Renal cortex interstitium (tissue), 11 donors: ENCODE measurements at regions not wholly inside any gene's neighbourhood (a gene's known extent, or its start where the extent isn't known, plus 50 kb on each side); places are given as distances from the start of the nearest gene placed in this dataset.

Experiments used
- DNase-seq, 11 donors: peaks; one replicate each; pipeline ENCODE4 v3.0.0-alpha.2; 2013; ENCODE audit warnings: low read depth in 9 of 11, low spot score in 4 of 11; ENCODE audit errors: extremely low read depth in 1 of 11

GRCh38 chr1:24999426-24999825 is 69.3 kb upstream of the RUNX3 start:
- DNase-seq = no peak

DNA sequence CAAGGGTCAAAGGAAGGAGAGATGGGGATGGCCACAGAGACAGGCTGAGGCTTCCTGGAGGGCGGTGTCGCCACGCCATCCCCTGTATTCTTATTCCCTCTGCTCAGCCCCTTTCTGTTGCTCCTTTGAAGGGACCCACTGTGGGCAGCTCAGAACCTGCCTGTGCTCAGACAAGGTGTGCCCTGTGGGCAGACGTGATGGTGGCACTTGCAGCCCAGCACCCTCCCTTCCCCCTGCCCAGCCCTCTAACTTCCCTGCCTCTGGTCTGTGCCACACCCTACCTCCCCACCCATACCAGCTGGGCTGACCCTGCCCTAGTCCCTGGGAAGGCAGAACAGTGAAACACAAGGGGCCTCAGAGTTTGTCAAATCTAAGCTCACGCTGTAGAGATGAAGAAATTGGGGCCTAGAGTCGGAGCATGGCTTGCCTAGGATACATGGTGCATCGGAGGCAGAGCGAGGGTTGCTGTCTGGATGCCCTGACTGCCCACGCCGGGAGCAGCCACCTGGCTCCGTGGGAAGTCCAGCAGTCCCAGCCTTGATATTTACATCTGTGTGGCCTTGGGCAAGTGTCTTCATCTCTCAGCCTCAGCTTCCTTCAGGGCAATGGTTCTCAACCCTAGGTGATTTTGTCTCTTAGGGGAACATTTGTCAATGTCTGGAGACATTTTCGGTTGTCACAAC is 68.6 kb upstream of the RUNX3 start:
- DNase-seq = no peak

DNA sequence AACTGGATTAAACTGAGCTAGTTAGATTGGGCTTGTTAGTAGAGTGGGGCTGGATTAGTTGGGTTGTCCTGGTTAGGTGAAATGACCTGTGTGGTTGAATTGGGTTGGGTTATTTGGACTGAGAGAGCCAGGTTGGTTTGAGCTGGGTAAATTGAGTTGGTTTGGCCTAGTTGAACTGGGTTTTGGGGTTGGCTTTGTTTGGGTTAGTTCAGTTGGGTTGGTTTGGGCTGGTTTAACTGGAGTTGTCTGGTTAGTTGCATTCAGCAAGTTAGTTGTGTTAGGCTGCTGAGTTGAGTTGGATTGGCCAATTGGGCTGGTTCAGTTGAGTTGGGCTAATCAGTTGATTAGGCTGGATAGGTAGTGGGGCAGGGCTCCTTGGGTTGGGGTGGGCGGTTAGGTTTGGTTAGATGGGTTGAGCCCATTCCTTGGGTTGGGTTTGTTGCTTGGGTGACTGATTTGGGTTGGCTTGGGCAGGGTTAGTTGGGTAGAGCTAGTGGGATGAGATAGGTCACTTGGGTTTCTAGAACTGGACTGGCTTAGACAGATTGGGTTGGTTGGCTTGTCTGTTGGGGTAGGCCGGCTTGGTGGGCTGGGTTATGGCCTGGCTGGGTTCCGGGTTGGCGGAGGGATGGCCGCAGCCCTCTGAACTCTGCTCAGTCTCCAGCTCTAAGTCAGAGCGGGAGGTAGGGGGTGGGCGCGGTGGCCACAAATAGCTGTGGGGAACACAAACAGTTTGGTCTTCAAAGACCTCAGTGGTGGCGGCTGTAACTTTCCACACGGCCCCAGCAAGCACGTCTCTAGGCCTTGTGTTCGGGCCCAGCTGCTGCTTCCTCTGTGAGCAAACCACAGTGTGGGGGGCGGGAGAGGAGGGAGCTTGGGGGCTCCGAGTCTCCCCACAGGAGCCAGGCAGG is 67.2 kb upstream of the RUNX3 start:
- no peak for DNase-seq

- no peak for DNase-seq
Measured at GRCh38 chr1:24996456-24996855, 66.4 kb upstream of the RUNX3 start.

- DNase-seq = no peak
Measured at GRCh38 chr1:24995661-24996060, 65.6 kb upstream of the RUNX3 start.

- no peak for DNase-seq
Measured at GRCh38 chr1:24995140-24995539, 65.1 kb upstream of the RUNX3 start.

- DNase-seq = no peak
Measured at GRCh38 chr1:24993871-24994580, 64.0 kb upstream of the RUNX3 start.

DNA sequence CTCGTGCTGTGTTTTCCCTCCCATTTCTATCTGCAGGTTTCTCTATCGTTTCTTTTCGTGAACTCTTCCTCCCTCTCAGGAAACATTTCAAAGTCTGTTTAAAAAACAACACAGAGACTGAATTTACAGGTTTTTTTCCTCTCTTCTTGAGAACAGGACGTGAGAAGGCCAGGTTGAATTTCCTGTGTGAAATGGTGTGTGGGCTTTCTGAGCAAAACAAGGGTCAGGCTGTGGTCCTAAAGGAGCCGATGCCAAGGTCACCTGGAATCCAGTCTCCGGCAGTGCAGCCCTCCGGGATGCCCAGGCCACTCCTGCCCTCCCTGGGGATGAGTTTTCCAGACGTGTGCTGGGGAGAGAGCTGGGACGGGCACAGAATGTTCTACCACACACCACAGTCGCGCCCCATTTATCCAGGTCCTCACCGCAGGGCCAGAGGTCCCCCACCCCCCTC is 62.7 kb upstream of the RUNX3 start:
- DNase-seq = no peak

DNA sequence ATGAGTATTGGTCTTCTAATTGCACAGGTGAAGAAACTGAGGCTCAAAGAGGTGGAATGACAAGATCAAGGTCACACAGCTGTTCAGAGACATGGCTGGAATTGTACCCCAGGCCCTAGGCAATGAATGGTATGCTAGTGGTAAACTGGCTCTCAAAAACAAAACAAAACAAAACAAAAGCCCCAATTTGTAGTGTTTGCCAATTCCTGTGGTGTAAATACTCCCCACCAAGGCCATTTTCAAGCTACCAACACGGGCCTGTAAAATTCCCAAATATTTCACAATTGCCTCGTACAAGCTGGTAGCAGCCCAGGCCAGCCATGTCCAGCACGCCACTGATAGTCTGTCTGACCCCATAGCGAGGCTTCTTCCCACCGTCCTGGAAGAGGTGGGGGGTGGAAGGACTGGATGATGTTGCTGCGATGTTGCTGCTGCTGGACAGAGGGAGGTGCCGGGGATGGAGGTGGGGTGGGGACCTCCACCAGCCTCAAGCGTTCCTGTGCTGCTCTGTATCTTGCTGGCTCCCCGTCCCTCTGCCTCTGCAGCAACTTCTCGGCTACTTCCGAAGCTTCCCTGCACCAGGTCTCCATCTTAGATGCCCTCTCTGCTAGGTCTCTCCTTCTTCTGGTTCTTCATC is 62.2 kb upstream of the RUNX3 start:
- no peak for DNase-seq

DNA sequence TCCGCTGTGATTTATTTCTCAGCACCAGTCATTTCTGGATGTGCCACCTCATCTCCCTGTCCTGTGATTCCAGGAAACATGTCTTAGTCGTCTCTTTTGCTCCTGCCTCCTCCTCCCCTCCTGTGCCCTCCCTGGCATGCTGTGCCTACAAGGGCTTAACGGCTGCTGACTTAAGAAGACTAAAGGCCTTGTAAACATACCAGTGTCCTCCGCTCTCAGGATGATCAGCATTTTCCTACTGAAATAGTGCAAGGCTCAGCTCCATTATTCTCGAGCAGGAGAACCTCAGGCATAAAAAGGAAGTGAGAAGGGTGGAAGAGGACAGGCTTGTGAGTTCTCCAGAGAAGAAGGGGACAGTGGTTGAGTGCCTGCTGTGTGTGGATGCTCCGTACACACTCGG is 61.6 kb upstream of the RUNX3 start:
- no peak for DNase-seq

GRCh38 chr1:24990779-24991641 is 60.9 kb upstream of the RUNX3 start:
- no peak for DNase-seq

DNA sequence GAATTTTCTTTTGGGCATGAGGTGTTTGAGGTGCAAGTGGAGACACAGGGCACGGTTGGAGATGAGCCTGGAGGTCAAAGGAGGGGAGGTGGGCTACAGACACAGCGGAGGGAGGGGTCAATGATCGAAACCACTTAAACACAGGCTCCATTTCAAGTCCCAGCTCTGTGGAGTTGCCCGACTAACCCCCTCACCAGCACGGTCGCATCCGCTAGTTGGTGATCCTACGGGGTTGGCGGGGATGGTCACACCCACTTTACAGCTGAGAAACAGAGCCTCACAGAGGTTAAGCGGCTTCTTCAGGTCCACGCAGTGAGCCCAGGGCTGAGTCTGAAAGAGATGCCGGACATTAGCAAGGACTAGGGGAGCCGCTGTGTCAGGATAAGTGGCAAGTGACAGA is 60.1 kb upstream of the RUNX3 start:
- no peak for DNase-seq

- no peak for DNase-seq
Measured at GRCh38 chr1:24989082-24989481, 59.0 kb upstream of the RUNX3 start.

DNA sequence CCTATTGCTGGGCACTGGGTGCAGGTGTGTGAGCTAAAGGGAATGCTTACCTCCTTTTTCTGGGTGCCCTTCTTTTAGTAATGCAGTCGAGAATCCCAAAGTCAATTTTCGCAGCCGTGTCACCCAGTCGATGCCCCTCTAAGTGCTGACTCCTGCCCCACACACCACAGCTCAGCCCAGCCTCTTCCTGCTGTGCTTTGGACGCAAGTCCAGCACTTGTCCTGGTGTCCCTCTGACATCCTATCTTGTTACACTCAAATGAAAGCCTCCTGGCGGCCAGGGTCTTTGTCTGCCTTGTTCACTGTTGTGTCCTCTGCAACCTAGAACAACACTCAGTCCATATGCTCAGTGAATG is 58.5 kb upstream of the RUNX3 start:
- DNase-seq = no peak

DNA sequence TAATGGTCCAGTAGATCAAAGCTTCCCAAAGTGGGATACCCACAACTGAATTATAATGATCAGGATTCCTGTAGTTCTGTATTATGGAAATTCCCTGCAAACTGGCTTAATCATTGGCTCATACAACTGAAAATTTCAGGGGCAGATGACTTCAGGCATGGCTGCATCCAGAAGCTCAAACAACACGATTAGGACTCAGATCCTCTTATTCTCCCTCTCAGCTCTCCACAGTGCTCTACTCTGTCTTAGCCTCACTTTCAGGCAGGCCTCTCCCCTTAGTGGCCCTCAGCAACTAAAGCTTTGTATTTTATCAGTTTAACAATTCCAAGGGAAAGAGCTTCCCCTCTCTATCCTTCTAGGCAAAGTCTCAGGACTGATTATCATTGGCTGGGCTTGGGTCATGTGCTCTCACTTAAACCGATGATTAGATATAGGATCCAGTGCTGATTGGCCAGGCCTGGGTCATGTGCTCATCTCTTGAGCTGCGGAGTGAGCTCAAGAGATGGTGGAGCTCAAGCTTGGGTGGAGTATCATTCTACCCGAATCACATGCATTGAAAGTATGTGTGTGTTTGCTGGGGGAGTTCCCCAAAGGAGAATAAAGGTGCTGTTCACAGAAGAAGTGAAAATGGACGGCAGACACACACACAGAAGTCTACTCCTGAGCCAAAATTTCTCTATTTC is 57.9 kb upstream of the RUNX3 start:
- no peak for DNase-seq

DNA sequence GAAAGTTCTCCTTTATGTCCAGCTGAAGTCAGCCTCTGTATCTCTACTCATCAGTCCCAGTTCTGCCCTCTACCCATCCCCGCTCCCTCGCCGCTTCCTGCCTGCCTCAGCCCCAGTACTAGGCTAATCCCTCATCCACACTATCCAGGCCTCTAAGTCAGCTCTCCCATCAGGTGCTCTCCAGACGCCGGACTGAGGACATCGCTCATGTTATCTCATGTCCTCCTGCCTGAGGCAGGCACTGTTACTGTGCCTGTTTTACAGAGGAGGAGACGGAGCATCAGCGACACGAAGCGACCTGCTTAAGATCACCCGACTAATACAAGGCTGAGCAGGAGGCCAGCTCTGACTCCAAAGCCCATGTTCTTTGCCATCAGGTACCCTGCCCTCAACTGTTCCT is 57.3 kb upstream of the RUNX3 start:
- no peak for DNase-seq

DNA sequence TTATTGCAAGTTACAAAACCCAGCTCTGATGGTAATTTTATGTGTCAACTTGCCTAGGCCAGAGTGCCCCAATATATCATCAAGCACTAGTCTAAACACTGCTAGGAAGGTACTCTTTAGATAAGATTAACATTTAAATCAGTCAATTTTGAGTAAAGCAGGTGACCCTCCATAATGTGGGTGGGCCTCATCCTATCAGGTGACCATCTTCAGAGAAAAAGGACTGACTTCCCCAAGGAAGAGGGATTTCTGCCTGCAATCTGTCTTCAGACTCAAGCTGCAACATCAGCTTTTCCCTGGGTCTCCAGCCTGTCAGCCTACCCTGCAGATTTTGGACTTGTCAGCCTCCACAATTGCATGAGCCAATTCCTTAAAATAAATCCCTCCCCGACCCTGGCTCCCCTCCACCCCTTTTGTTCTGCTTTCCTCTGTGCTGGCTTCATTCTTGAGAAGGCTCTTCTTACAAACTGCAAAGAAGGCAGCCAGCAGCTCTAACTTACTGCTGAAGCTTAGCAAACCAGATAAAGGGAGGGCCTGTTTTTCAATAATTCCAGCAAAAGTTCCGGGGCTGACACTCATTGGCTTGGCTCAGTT is 56.4 kb upstream of the RUNX3 start:
- no peak for DNase-seq

DNA sequence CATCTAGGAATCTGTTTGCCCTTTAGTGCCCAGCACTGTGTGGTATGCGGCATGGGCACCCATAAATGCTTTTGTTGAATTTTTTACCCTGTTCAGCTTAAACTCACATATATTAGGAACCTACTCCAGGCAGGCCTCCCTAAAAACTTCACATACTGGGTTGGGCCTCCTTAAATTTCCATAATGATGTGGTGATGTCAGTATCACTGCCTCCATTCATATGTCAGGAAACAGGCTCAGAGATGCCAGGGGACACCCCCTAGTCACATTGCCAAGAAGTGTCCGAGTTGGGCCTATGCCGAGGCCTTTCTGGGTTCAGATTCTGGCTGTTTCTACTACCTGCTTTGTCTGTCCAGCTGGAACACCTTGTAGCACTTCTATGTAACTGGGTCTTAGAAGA is 55.7 kb upstream of the RUNX3 start:
- DNase-seq = no peak
